GM19351 (cell line): ENCODE measurements at regions not wholly inside any gene's neighbourhood (a gene's known extent, or its start where the extent isn't known, plus 50 kb on each side); places are given as distances from the start of the nearest gene placed in this dataset.

ENCODE experiments used
- ATAC-seq: cut with Tn5 transposase; IDR thresholded peaks from one replicate; pipeline ENCODE4 v1.9.1; 2021; ENCODE audit warnings: mild to moderate bottlenecking, moderate library complexity; ENCODE audit not compliant: unreplicated experiment

GRCh38 chr3:99542767-99543518 is 95.5 kb upstream of the COL8A1 start:
- ATAC-seq = peak; percentile 35

- no peak for ATAC-seq
Observed at GRCh38 chr3:99541181-99541580, 97.2 kb upstream of the COL8A1 start.

GRCh38 chr3:99537416-99537815 is 101.0 kb upstream of the COL8A1 start:
- no peak for ATAC-seq

GRCh38 chr3:99536555-99537314 is 101.7 kb upstream of the COL8A1 start:
- ATAC-seq = no peak

- peak; percentile 66 for ATAC-seq
Observed at GRCh38 chr3:99534951-99535704, 103.3 kb upstream of the COL8A1 start.

- peak; percentile 46 for ATAC-seq
Observed at GRCh38 chr3:99532246-99532645, 106.1 kb upstream of the COL8A1 start.

- no peak for ATAC-seq
Observed at GRCh38 chr3:99529265-99529664, 109.1 kb upstream of the COL8A1 start.

GRCh38 chr3:99526921-99527320 is 111.5 kb upstream of the COL8A1 start:
- no peak for ATAC-seq

GRCh38 chr3:99524559-99524958 is 113.8 kb upstream of the COL8A1 start:
- ATAC-seq = no peak

- ATAC-seq = no peak
Observed at GRCh38 chr3:99523431-99524127, 114.8 kb upstream of the COL8A1 start.

GRCh38 chr3:99522147-99522546 is 116.2 kb upstream of the COL8A1 start:
- ATAC-seq = no peak

GRCh38 chr3:99521551-99521950 is 116.8 kb upstream of the COL8A1 start:
- no peak for ATAC-seq

GRCh38 chr3:99520513-99520912 is 117.9 kb upstream of the COL8A1 start:
- no peak for ATAC-seq

- ATAC-seq = no peak
Observed at GRCh38 chr3:99516936-99517335, 121.5 kb upstream of the COL8A1 start.

GRCh38 chr3:99515891-99516290 is 122.5 kb upstream of the COL8A1 start:
- ATAC-seq = no peak

GRCh38 chr3:99509224-99509623 is 129.2 kb upstream of the COL8A1 start:
- ATAC-seq = no peak

- no peak for ATAC-seq
Observed at GRCh38 chr3:99508191-99508590, 130.2 kb upstream of the COL8A1 start.

GRCh38 chr3:99505646-99506269 is 132.6 kb upstream of the COL8A1 start:
- ATAC-seq = peak; percentile 99

GRCh38 chr3:99505200-99505599 is 133.2 kb upstream of the COL8A1 start:
- peak; percentile 39 for ATAC-seq

- no peak for ATAC-seq
Observed at GRCh38 chr3:99504258-99504657, 134.1 kb upstream of the COL8A1 start.

- ATAC-seq = no peak
Observed at GRCh38 chr3:99503350-99503749, 135.0 kb upstream of the COL8A1 start.
